HCT116 (cell line): ENCODE measurements at regions not wholly inside any gene's neighbourhood (a gene's known extent, or its start where the extent isn't known, plus 50 kb on each side); places are given as distances from the start of the nearest gene placed in this dataset.

Experiments
- ATAC-seq: fragments of 200-7000 bp; cut with Tn5 transposase; 2 replicates; pipeline ENCODE4 v1.9.1; 2020; ENCODE audit warnings: mild to moderate bottlenecking, moderate library complexity
- BruUV-seq: library from RNA; stranded (reverse); fragments of 400-500 nt; replicated peaks from 2 replicates; lab custom pipeline; 2021; lab: Mats Ljungman, UMichigan
- CTCF ChIA-PET: fragments of 300-600 bp; sonication (Branson Sonifier 250); formaldehyde crosslinking; loops from one replicate; lab custom pipeline; 2021; ENCODE audit warnings: antibody characterized with exemption; lab: Charles Lee
- POLR2A ChIA-PET: fragments of 300-600, 350-600 bp; sonication (Branson Sonifier 250); formaldehyde crosslinking; loops from one replicate; lab custom pipeline; 2021; ENCODE audit warnings: antibody characterized with exemption; lab: Charles Lee
- RAD21 ChIA-PET, 2 experiments: fragments of 300-600 bp; sonication (Branson Sonifier 250); formaldehyde crosslinking; loops; one replicate each; lab custom pipeline; 2023; ENCODE audit warnings: low total read pairs in 2 of 2; ENCODE audit not compliant: uncharacterized antibody in 2 of 2, unreplicated experiment in 2 of 2, low non-redundant PET in 1 of 2; lab: Charles Lee
- DNase-seq: peaks from one replicate; pipeline ENCODE4 v3.0.0-alpha.2; 2010; ENCODE audit warnings: low read depth, low spot score
- H2AFZ ChIP-seq: fragments of 200-600 bp; shearing (Covaris generic), sonication (generic); 2 replicates; pipeline ENCODE4 v1.6.1; 2017; ENCODE audit warnings: low read depth, mixed run types, mixed read lengths, antibody characterized with exemption, low read length; ENCODE audit not compliant: poor library complexity, severe bottlenecking
- H3K27ac ChIP-seq: 2 replicates; pipeline ENCODE4 v1.5.1; 2012; ENCODE audit warnings: low read depth, low read length
- H3K27me3 ChIP-seq: fragments of 200-600 bp; sonication (generic); 2 replicates; pipeline ENCODE4 v1.6.1; 2016; ENCODE audit warnings: mixed run types, low read length, mixed read lengths; ENCODE audit not compliant: insufficient read depth
- H3K36me3 ChIP-seq, 2 experiments: fragments of 200-500 bp in 1 of 2; fragments of 200-600 bp in 1 of 2; sonication (Bioruptor generic) in 1 of 2; sonication (generic) in 1 of 2; 2 replicates each; pipeline versions ENCODE4 v1.5.1 to v1.6.1; 2014 to 2016; ENCODE audit warnings: low read length in 2 of 2, inconsistent platforms in 1 of 2, mixed read lengths in 1 of 2, mixed run types in 1 of 2; ENCODE audit not compliant: insufficient read depth in 2 of 2, control insufficient read depth in 1 of 2
- H3K4me1 ChIP-seq, 2 experiments: fragments of 200-600 bp in 1 of 2; sonication (generic) in 1 of 2; 2 replicates each; pipeline versions ENCODE4 v1.5.1 to v1.6.1; 2012 to 2017; ENCODE audit warnings: low read length in 2 of 2, inconsistent platforms in 1 of 2, mild to moderate bottlenecking in 1 of 2, mixed read lengths in 1 of 2, mixed run types in 1 of 2, moderate library complexity in 1 of 2; ENCODE audit not compliant: insufficient read depth in 2 of 2, control insufficient read depth in 1 of 2
- H3K4me2 ChIP-seq: fragments of 200-600 bp; sonication (generic); 2 replicates; pipeline ENCODE4 v1.6.1; 2017; ENCODE audit warnings: mixed run types, low read length, mixed read lengths
- H3K4me3 ChIP-seq, 2 experiments: fragments of 200-600 bp in 1 of 2; sonication (generic) in 1 of 2; replicated peaks in 1 of 2; 2 replicates each; pipeline ENCODE4 v1.5.1; 2011 to 2016; ENCODE audit warnings: low read length in 2 of 2, control low read depth in 1 of 2, low read depth in 1 of 2, mild to moderate bottlenecking in 1 of 2, mixed read lengths in 1 of 2, mixed run types in 1 of 2
- H3K79me2 ChIP-seq: fragments of 200-600 bp; sonication (generic); 2 replicates; pipeline ENCODE4 v1.6.1; 2017; ENCODE audit warnings: mild to moderate bottlenecking, mixed run types, low read length, moderate library complexity, mixed read lengths; ENCODE audit not compliant: insufficient read depth
- H3K9ac ChIP-seq: fragments of 200-600 bp; sonication (generic); 2 replicates; pipeline ENCODE4 v1.6.1; 2016; ENCODE audit warnings: low read length, mixed read lengths
- H3K9me2 ChIP-seq: fragments of 200-600 bp; sonication (generic), shearing (Covaris generic); 2 replicates; pipeline ENCODE4 v1.6.1; 2017; ENCODE audit warnings: mixed run types, mild to moderate bottlenecking, moderate library complexity; ENCODE audit not compliant: insufficient read depth
- H3K9me3 ChIP-seq, 2 experiments: fragments of 200-500 bp in 1 of 2; fragments of 200-600 bp in 1 of 2; sonication (Bioruptor generic) in 1 of 2; sonication (generic) in 1 of 2; 2 replicates each; pipeline ENCODE4 v1.6.1; 2014 to 2017; ENCODE audit warnings: low read length in 2 of 2, mixed read lengths in 2 of 2, inconsistent platforms in 1 of 2, low read depth in 1 of 2, mild to moderate bottlenecking in 1 of 2, mixed run types in 1 of 2, moderate library complexity in 1 of 2; ENCODE audit not compliant: control insufficient read depth in 1 of 2, insufficient read depth in 1 of 2
- H4K20me1 ChIP-seq: fragments of 200-600 bp; sonication (generic), shearing (Covaris generic); 2 replicates; pipeline ENCODE4 v1.6.1; 2017; ENCODE audit warnings: mixed run types, mild to moderate bottlenecking, moderate library complexity; ENCODE audit not compliant: insufficient read depth
- ATF3 ChIP-seq: IDR thresholded peaks from 2 replicates; pipeline ENCODE4 v1.6.1; 2012
- CBX3 ChIP-seq: IDR thresholded peaks from 2 replicates; pipeline ENCODE4 v1.6.1; 2012; ENCODE audit warnings: low read depth
- CEBPB ChIP-seq: IDR thresholded peaks from 2 replicates; pipeline ENCODE4 v1.6.1; 2012; ENCODE audit warnings: low read depth
- CTCF ChIP-seq, 3 experiments: fragments of 200-600 bp in 1 of 3; sonication (generic) in 1 of 3; IDR thresholded peaks in 2 of 3; conservative IDR thresholded peaks in 1 of 3; 2 replicates each; pipeline ENCODE4 v1.5.1; 2012 to 2017; ENCODE audit warnings: low read depth in 2 of 3, low read length in 2 of 3, antibody characterized with exemption in 1 of 3, borderline replicate concordance in 1 of 3, control low read depth in 1 of 3, mild to moderate bottlenecking in 1 of 3, mixed read lengths in 1 of 3, mixed run types in 1 of 3, moderate library complexity in 1 of 3; ENCODE audit not compliant: insufficient read depth in 1 of 3
- ELF1 ChIP-seq: IDR thresholded peaks from 2 replicates; pipeline ENCODE4 v1.6.1; 2012; ENCODE audit warnings: low read depth, borderline replicate concordance
- EZH2 ChIP-seq: fragments of 200-600 bp; sonication (generic); IDR thresholded peaks from 2 replicates; pipeline ENCODE4 v1.6.1; 2017; ENCODE audit warnings: antibody characterized with exemption, mixed run types
- EZH2phosphoT487 ChIP-seq: fragments of 200-600 bp; IDR thresholded peaks from 2 replicates; pipeline ENCODE4 v1.6.1; 2018; ENCODE audit warnings: antibody characterized with exemption, borderline replicate concordance
- FOSL1 ChIP-seq: IDR thresholded peaks from 2 replicates; pipeline ENCODE4 v1.6.1; 2012; ENCODE audit warnings: low read depth
- JUND ChIP-seq: IDR thresholded peaks from 2 replicates; pipeline ENCODE4 v1.6.1; 2012
- POLR2A ChIP-seq: IDR thresholded peaks from 2 replicates; pipeline ENCODE4 v1.7.0; 2011; ENCODE audit warnings: borderline replicate concordance; ENCODE audit not compliant: insufficient read depth, insufficient read length; ENCODE audit errors: extremely low read depth
- POLR2AphosphoS5 ChIP-seq: IDR thresholded peaks from 2 replicates; pipeline ENCODE4 v1.6.1; 2011; ENCODE audit warnings: mild to moderate bottlenecking, low read depth, low read length, moderate library complexity
- RAD21 ChIP-seq: IDR thresholded peaks from 2 replicates; pipeline ENCODE4 v1.6.1; 2012; ENCODE audit warnings: low read depth, mild to moderate bottlenecking
- REST ChIP-seq: IDR thresholded peaks from 2 replicates; pipeline ENCODE4 v1.6.1; 2012; ENCODE audit warnings: low read depth
- SIN3A ChIP-seq: IDR thresholded peaks from 2 replicates; pipeline ENCODE4 v1.6.1; 2012; ENCODE audit warnings: low read depth
- SRF ChIP-seq: IDR thresholded peaks from 2 replicates; pipeline ENCODE4 v1.6.1; 2012; ENCODE audit warnings: low read depth
- TCF7L2 ChIP-seq: IDR thresholded peaks from 2 replicates; pipeline ENCODE4 v1.7.0; 2011; ENCODE audit warnings: borderline replicate concordance, inconsistent platforms; ENCODE audit not compliant: insufficient read depth, insufficient read length; ENCODE audit errors: extremely low read depth
- ZBTB33 ChIP-seq: IDR thresholded peaks from 2 replicates; pipeline ENCODE4 v1.6.1; 2011; ENCODE audit warnings: mild to moderate bottlenecking, low read length, moderate library complexity; ENCODE audit not compliant: insufficient replicate concordance; ENCODE audit errors: extremely low read depth
- ZNF274 ChIP-seq: fragments of 200-500 bp; sonication (Bioruptor generic); IDR thresholded peaks from 2 replicates; pipeline ENCODE4 v1.6.1; 2014; ENCODE audit warnings: mild to moderate bottlenecking, low read depth, low read length, inconsistent platforms
- intact Hi-C: fragments of 100-400 bp; cut with micrococcal nuclease; formaldehyde crosslinking; loops from 2 replicates; pipeline ENCODE4 v1.10.0; 2022

DNA sequence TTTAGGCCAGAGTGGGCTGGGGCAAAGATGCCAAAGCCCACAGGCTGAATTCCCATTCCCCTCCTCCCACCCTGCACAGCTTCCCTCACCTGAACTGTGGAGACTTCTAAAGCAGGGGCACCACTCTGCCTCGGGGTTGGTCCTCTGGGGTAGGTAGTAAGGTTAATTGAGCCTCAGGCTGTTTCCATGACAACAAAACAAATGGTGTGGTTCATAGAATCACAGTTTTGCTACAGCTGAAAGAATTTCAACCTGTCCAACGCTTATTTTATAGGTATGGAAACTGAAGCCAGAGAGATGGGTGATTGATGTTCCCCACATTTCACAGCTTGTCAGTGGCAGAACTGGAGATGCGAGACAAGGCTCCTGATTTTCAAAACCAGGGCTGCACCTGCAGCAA is 109.5 kb downstream of the SNX19 start:
- TF ChIP-seq TCF7L2 (no peak), ATF3 (no peak), POLR2AphosphoS5 (no peak), ELF1 (no peak), RAD21 (no peak), SRF (no peak), SIN3A (no peak), JUND (no peak), REST (no peak), POLR2A (no peak), ZBTB33 (no peak), FOSL1 (no peak), CEBPB (no peak), CBX3 (no peak), ZNF274 (no peak), EZH2 (no peak), EZH2phosphoT487 (no peak), CTCF (IDR thresholded peaks at IDR 0.05 in 2 of 3, conservative IDR thresholded peaks at IDR 0.05 in 1 of 3; ENCODE audit: borderline replicate concordance in 1 of 3, insufficient read depth in 1 of 3, low read depth in 2 of 3, low read length in 2 of 3) (no peak)
- Histone ChIP-seq H3K4me1 (no peaks in the 10 kb centered on the region), H3K4me3 (no peak overlapping the region), H3K9ac (no peak overlapping the region), H3K27ac (no peak overlapping the region), H2AFZ (no peak overlapping the region), H3K4me2 (no peak overlapping the region), H3K9me2 (no peaks in the 10 kb centered on the region), H3K79me2 (no peaks in the 10 kb centered on the region), H3K9me3 (no peaks in the 10 kb centered on the region), H3K27me3 (no peaks in the 10 kb centered on the region), H4K20me1 (no peaks in the 10 kb centered on the region), H3K36me3 (no peaks in the 10 kb centered on the region)
- DNase-seq (no peak), ATAC-seq (no peak)
- BruUV-seq, result no TSS peak
- CTCF ChIA-PET, result no interaction called here
- POLR2A ChIA-PET, result no interaction called here
- RAD21 ChIA-PET, result no interaction called here
- intact Hi-C loops, result no loop called here
